H1 (cell line): ENCODE measurements at regions not wholly inside any gene's neighbourhood (a gene's known extent, or its start where the extent isn't known, plus 50 kb on each side); places are given as distances from the start of the nearest gene placed in this dataset.

ENCODE experiments used
- CTCF ChIA-PET: fragments of 300-600 bp; sonication (Branson Sonifier 250); formaldehyde crosslinking; loops from one replicate; lab custom pipeline; 2021; ENCODE audit not compliant: partially characterized antibody; lab: Charles Lee
- POLR2A ChIA-PET: fragments of 300-600 bp; sonication (Branson Sonifier 250); formaldehyde crosslinking; loops from one replicate; lab custom pipeline; 2021; ENCODE audit warnings: inconsistent platforms; ENCODE audit not compliant: partially characterized antibody; lab: Charles Lee
- DNase-seq, 2 experiments: peaks; one replicate each; pipeline versions ENCODE4 v3.0.0 to v3.0.0-alpha.2; 2010 to 2022; ENCODE audit warnings: low spot score in 2 of 2, low read depth in 1 of 2, mixed read lengths in 1 of 2
- FAIRE-seq: peaks from 2 replicates; lab custom pipeline; 2011; peaks lifted over from hg19 to GRCh38; lab: Jason Lieb, UNC
- H2AFZ ChIP-seq: 2 replicates; pipeline ENCODE4 v1.8.1; 2012; ENCODE audit warnings: low read length, inconsistent platforms
- H2AK5ac ChIP-seq: 2 replicates; pipeline ENCODE4 v1.6.1; 2013; ENCODE audit warnings: low read depth, low read length
- H2BK120ac ChIP-seq: replicated peaks from 2 replicates; pipeline ENCODE3; 2013; ENCODE audit warnings: low read depth, low read length, inconsistent platforms
- H2BK12ac ChIP-seq: 2 replicates; pipeline ENCODE4 v1.6.1; 2013; ENCODE audit warnings: low read depth, low read length
- H2BK15ac ChIP-seq: 2 replicates; pipeline ENCODE4 v1.6.1; 2013; ENCODE audit warnings: low read length
- H2BK20ac ChIP-seq: 2 replicates; pipeline ENCODE4 v1.6.1; 2013; ENCODE audit warnings: low read length
- H2BK5ac ChIP-seq: 2 replicates; pipeline ENCODE4 v1.6.1; 2013; ENCODE audit warnings: low read depth, low read length
- H3K14ac ChIP-seq: 2 replicates; pipeline ENCODE4 v1.6.1; 2013; ENCODE audit warnings: inconsistent platforms; ENCODE audit not compliant: insufficient read length
- H3K18ac ChIP-seq: 2 replicates; pipeline ENCODE4 v1.6.1; 2013; ENCODE audit warnings: low read length; ENCODE audit errors: extremely low read depth
- H3K23ac ChIP-seq: 2 replicates; pipeline ENCODE4 v1.6.1; 2013; ENCODE audit warnings: inconsistent platforms; ENCODE audit not compliant: insufficient read length
- H3K23me2 ChIP-seq: 2 replicates; pipeline ENCODE4 v1.6.1; 2013; ENCODE audit warnings: low read depth, low read length
- H3K27ac ChIP-seq: 2 replicates; pipeline ENCODE4 v1.6.1; 2011; ENCODE audit warnings: low read depth, low read length, inconsistent platforms
- H3K27me3 ChIP-seq, 4 experiments: replicated peaks in 1 of 4; 1 replicate in 1 of 4; 2 replicates in 3 of 4; pipeline versions ENCODE4 v1.6.1 to v1.8.1; 2011 to 2013; ENCODE audit warnings: low read length in 3 of 4, mild to moderate bottlenecking in 3 of 4, inconsistent platforms in 2 of 4, mixed read lengths in 2 of 4, moderate library complexity in 1 of 4; ENCODE audit not compliant: control insufficient read depth in 3 of 4, insufficient read depth in 3 of 4; ENCODE audit errors: extremely low read depth in 1 of 4
- H3K36me3 ChIP-seq, 4 experiments: 2 replicates each; pipeline versions ENCODE4 v1.6.1 to v1.8.1; 2011 to 2013; ENCODE audit warnings: mild to moderate bottlenecking in 4 of 4, low read length in 3 of 4, moderate library complexity in 2 of 4, control low read depth in 1 of 4, inconsistent platforms in 1 of 4; ENCODE audit not compliant: insufficient read depth in 4 of 4, control insufficient read depth in 2 of 4
- H3K4ac ChIP-seq: replicated peaks from 2 replicates; pipeline ENCODE3; 2013; ENCODE audit warnings: low read length, low read depth, mixed read lengths, inconsistent platforms; ENCODE audit not compliant: insufficient read length
- H3K4me1 ChIP-seq, 4 experiments: replicated peaks in 1 of 4; 1 replicate in 1 of 4; 2 replicates in 3 of 4; pipeline versions ENCODE4 v1.6.1 to v1.8.1; 2011 to 2013; ENCODE audit warnings: low read length in 3 of 4, inconsistent platforms in 2 of 4, mixed read lengths in 1 of 4; ENCODE audit not compliant: insufficient read depth in 4 of 4, control insufficient read depth in 3 of 4
- H3K4me2 ChIP-seq, 2 experiments: 2 replicates each; pipeline versions ENCODE4 v1.6.1 to v1.8.1; 2011 to 2013; ENCODE audit warnings: low read depth in 2 of 2, low read length in 2 of 2, control low read depth in 1 of 2, inconsistent platforms in 1 of 2, mild to moderate bottlenecking in 1 of 2; ENCODE audit not compliant: insufficient read depth in 1 of 2
- H3K4me3 ChIP-seq, 4 experiments: fragments of 200-600, 300-600 bp in 1 of 4; sonication (generic), shearing (Covaris generic), sonication (Bioruptor Twin) in 1 of 4; 2 replicates each; pipeline versions ENCODE4 v1.5.1 to v1.8.1; 2011 to 2016; ENCODE audit warnings: low read length in 4 of 4, low read depth in 3 of 4, control low read depth in 2 of 4, inconsistent platforms in 2 of 4, mild to moderate bottlenecking in 2 of 4, mixed read lengths in 1 of 4, moderate library complexity in 1 of 4; ENCODE audit not compliant: insufficient read depth in 2 of 4; ENCODE audit errors: extremely low read depth in 1 of 4
- H3K56ac ChIP-seq: replicated peaks from 2 replicates; pipeline ENCODE3; 2013; ENCODE audit warnings: low read depth, mild to moderate bottlenecking, mixed read lengths, low read length, inconsistent platforms; ENCODE audit not compliant: insufficient read length
- H3K79me1 ChIP-seq: 2 replicates; pipeline ENCODE4 v1.6.1; 2013; ENCODE audit warnings: low read depth, low read length, control low read depth
- H3K79me2 ChIP-seq, 2 experiments: 2 replicates each; pipeline versions ENCODE4 v1.6.1 to v1.8.1; 2012 to 2013; ENCODE audit warnings: low read length in 2 of 2, mild to moderate bottlenecking in 2 of 2, inconsistent platforms in 1 of 2; ENCODE audit not compliant: insufficient read depth in 2 of 2, control insufficient read depth in 1 of 2
- H3K9ac ChIP-seq, 4 experiments: replicated peaks in 1 of 4; 1 replicate in 1 of 4; 2 replicates in 3 of 4; pipeline versions ENCODE4 v1.6.1 to v1.8.1; 2011 to 2013; ENCODE audit warnings: low read depth in 3 of 4, low read length in 3 of 4, control low read depth in 2 of 4, mild to moderate bottlenecking in 2 of 4, moderate library complexity in 2 of 4, inconsistent platforms in 1 of 4; ENCODE audit errors: extremely low read depth in 1 of 4
- H3K9me3 ChIP-seq, 2 experiments: 2 replicates each; pipeline versions ENCODE4 v1.6.1 to v1.8.1; 2012 to 2013; ENCODE audit warnings: mild to moderate bottlenecking in 2 of 2, moderate library complexity in 2 of 2, control low read depth in 1 of 2, inconsistent platforms in 1 of 2, low read depth in 1 of 2, low read length in 1 of 2, mixed read lengths in 1 of 2; ENCODE audit not compliant: insufficient read depth in 2 of 2
- H4K20me1 ChIP-seq, 2 experiments: replicated peaks in 1 of 2; 2 replicates each; pipeline versions ENCODE3 to v1.8.1; 2011 to 2013; ENCODE audit warnings: inconsistent platforms in 2 of 2, low read length in 2 of 2, mild to moderate bottlenecking in 1 of 2; ENCODE audit not compliant: insufficient read depth in 2 of 2, control insufficient read depth in 1 of 2
- H4K5ac ChIP-seq: 2 replicates; pipeline ENCODE4 v1.6.1; 2013; ENCODE audit warnings: low read length, low read depth, mixed read lengths, inconsistent platforms; ENCODE audit not compliant: insufficient read length
- H4K8ac ChIP-seq: 2 replicates; pipeline ENCODE4 v1.8.0; 2013; ENCODE audit warnings: mild to moderate bottlenecking, moderate library complexity, low read length, inconsistent platforms; ENCODE audit not compliant: insufficient read depth; ENCODE audit errors: extremely low read depth
- H4K91ac ChIP-seq: replicated peaks from 2 replicates; pipeline ENCODE3; 2013; ENCODE audit warnings: low read length, mixed read lengths, inconsistent platforms; ENCODE audit not compliant: insufficient read length
- KDM4A ChIP-seq: IDR thresholded peaks from one replicate; pipeline ENCODE4 v1.7.1; 2012; ENCODE audit warnings: low read depth, mild to moderate bottlenecking, moderate library complexity, low read length, inconsistent platforms; ENCODE audit not compliant: severe bottlenecking
- WGBS, 2 experiments: shearing (Covaris generic) in 1 of 2; methylation state at CpG; one replicate each; pipeline versions ENCODE4 v1.1.6 to v1.1.7; 2013 to 2015; ENCODE audit warnings: low lambda C conversion rate in 2 of 2, mixed read lengths in 2 of 2, inconsistent platforms in 1 of 2, low coverage in 1 of 2, missing lambda C conversion rate in 1 of 2; ENCODE audit not compliant: insufficient replicate concordance in 2 of 2, insufficient coverage in 1 of 2, insufficient read length in 1 of 2; ENCODE audit errors: extremely low coverage in 1 of 2, missing lambda C conversion rate in 1 of 2; 5-methylcytosine and 5-hydroxymethylcytosine counted together

DNA sequence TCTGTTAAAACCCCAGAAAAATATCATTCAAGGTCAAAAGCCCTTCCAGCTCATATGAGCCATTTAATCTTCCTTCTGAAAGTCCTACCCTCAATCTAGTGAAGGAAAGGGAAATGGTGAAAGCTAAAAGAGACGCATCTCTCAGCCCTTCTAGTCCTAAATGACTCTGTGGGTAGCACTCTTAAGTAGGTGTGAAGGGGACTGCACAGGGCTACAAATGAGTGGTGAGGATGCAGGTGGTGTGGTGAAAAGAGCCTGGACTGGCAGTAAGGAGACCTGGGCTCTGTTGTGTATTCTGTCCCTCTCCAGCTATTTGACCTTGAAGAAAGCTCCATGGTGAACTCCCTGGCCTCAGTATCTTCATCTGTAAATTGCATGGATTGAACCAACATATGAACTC, 671.8 kb upstream of the DIPK2B start:
- 80% methylated on average over 1 of the region's 1 CpG; no CpG with 5 or more reads in 1 of the 2 experiments for WGBS, 2 experiments
- POLR2A ChIA-PET, result no interaction called here
- no peak for FAIRE-seq

More for the DNA sequence above, 671.8 kb upstream of the DIPK2B start:
- no peak overlapping the region for H4K8ac ChIP-seq
- no peak overlapping the region for H2BK120ac ChIP-seq
- no peaks in the 10 kb centered on the region for H3K9me3 ChIP-seq
- H4K91ac ChIP-seq, result no peak overlapping the region
- H3K23ac ChIP-seq, result no peak overlapping the region
- H3K4me2 ChIP-seq, result no peak overlapping the region
- CTCF ChIA-PET, result no interaction called here
- no peak for TF ChIP-seq KDM4A
- no peak overlapping the region for H2BK12ac ChIP-seq
- H3K36me3 ChIP-seq, result no peaks in the 10 kb centered on the region
- H3K4me1 ChIP-seq, result 0 out of 7 replicates have a peak, but pooled peaks cover 0 to 2% (median 0%) of the 10 kb centered on the region in 4 experiments
- no peaks in the 10 kb centered on the region for H3K79me1 ChIP-seq
- DNase-seq, result no peak
- H3K56ac ChIP-seq, result no peak overlapping the region
- no peak overlapping the region for H4K5ac ChIP-seq
- H3K4ac ChIP-seq, result no peak overlapping the region
- no peaks in the 10 kb centered on the region for H4K20me1 ChIP-seq
- H3K27ac ChIP-seq, result no peak overlapping the region
- no peak overlapping the region for H2BK5ac ChIP-seq
- no peak overlapping the region for H2AFZ ChIP-seq
- H2BK15ac ChIP-seq, result no peak overlapping the region
- no peak overlapping the region for H3K18ac ChIP-seq
- no peaks in the 10 kb centered on the region for H3K79me2 ChIP-seq
- no peak overlapping the region for H3K14ac ChIP-seq
- H2AK5ac ChIP-seq, result no peak overlapping the region
- H3K4me3 ChIP-seq, result no peak overlapping the region
- no peaks in the 10 kb centered on the region for H3K27me3 ChIP-seq
- no peak overlapping the region for H2BK20ac ChIP-seq
- no peaks in the 10 kb centered on the region for H3K23me2 ChIP-seq
- H3K9ac ChIP-seq, result no peak overlapping the region
